ENCODE measurements at regions not wholly inside any gene's neighbourhood (a gene's known extent, or its start where the extent isn't known, plus 50 kb on each side); places are given as distances from the start of the nearest gene placed in this dataset.

- H3K4me1 ChIP-seq (ENCODE audit: low read depth): no peaks in the 10 kb centered on the region
- no peak for TF ChIP-seq CTCF (IDR thresholded peaks at IDR 0.05; ENCODE audit: low read depth, low read length)
- H3K4me3 ChIP-seq: no peak overlapping the region
- no peaks in the 10 kb centered on the region for H3K36me3 ChIP-seq
- no peak for DNase-seq (ENCODE audit: low read depth in 1 of 2, low spot score in 1 of 2)
- H3K27me3 ChIP-seq: no peaks in the 10 kb centered on the region
- no peak overlapping the region for H3K27ac ChIP-seq
- no peaks in the 10 kb centered on the region for H3K9me3 ChIP-seq (ENCODE audit: low read depth)
Measured at GRCh38 chr18:57202881-57203280, 56.0 kb downstream of the BOD1L2 start.

- no peak for TF ChIP-seq CTCF (IDR thresholded peaks at IDR 0.05; ENCODE audit: low read depth, low read length)
- H3K27ac ChIP-seq: no peak overlapping the region
- H3K4me1 ChIP-seq (ENCODE audit: low read depth): no peaks in the 10 kb centered on the region
- H3K4me3 ChIP-seq: no peak overlapping the region
- H3K9me3 ChIP-seq (ENCODE audit: low read depth): no peaks in the 10 kb centered on the region
- no peaks in the 10 kb centered on the region for H3K36me3 ChIP-seq
- no peak for DNase-seq (ENCODE audit: low read depth in 1 of 2, low spot score in 1 of 2)
- no peaks in the 10 kb centered on the region for H3K27me3 ChIP-seq
Measured at GRCh38 chr18:57205641-57206040, 58.8 kb downstream of the BOD1L2 start.

- Histone ChIP-seq H3K4me1 (ENCODE audit: low read depth) (no peaks in the 10 kb centered on the region), H3K27me3 (no peaks in the 10 kb centered on the region), H3K4me3 (no peak overlapping the region), H3K9me3 (ENCODE audit: low read depth) (no peaks in the 10 kb centered on the region), H3K27ac (no peak overlapping the region), H3K36me3 (no peaks in the 10 kb centered on the region)
- no peak for TF ChIP-seq CTCF (IDR thresholded peaks at IDR 0.05; ENCODE audit: low read depth, low read length)
- no peak for DNase-seq (ENCODE audit: low read depth in 1 of 2, low spot score in 1 of 2)
Measured at GRCh38 chr18:57207124-57207916, 60.4 kb downstream of the BOD1L2 start.

- DNase-seq (ENCODE audit: low read depth in 1 of 2, low spot score in 1 of 2): no peak
- H3K4me1 ChIP-seq (ENCODE audit: low read depth): no peaks in the 10 kb centered on the region
- no peaks in the 10 kb centered on the region for H3K27me3 ChIP-seq
- no peak overlapping the region for H3K4me3 ChIP-seq
- no peak for TF ChIP-seq CTCF (IDR thresholded peaks at IDR 0.05; ENCODE audit: low read depth, low read length)
- H3K27ac ChIP-seq: no peak overlapping the region
- no peaks in the 10 kb centered on the region for H3K36me3 ChIP-seq
- H3K9me3 ChIP-seq (ENCODE audit: low read depth): no peaks in the 10 kb centered on the region
Measured at GRCh38 chr18:57208047-57208446, 61.2 kb downstream of the BOD1L2 start.

- H3K9me3 ChIP-seq (ENCODE audit: low read depth): no peaks in the 10 kb centered on the region
- H3K4me3 ChIP-seq: no peak overlapping the region
- no peak for TF ChIP-seq CTCF (IDR thresholded peaks at IDR 0.05; ENCODE audit: low read depth, low read length)
- H3K36me3 ChIP-seq: no peaks in the 10 kb centered on the region
- no peaks in the 10 kb centered on the region for H3K27me3 ChIP-seq
- H3K4me1 ChIP-seq (ENCODE audit: low read depth): no peaks in the 10 kb centered on the region
- no peak for DNase-seq (ENCODE audit: low read depth in 1 of 2, low spot score in 1 of 2)
- H3K27ac ChIP-seq: no peak overlapping the region
Measured at GRCh38 chr18:57209713-57210106, 62.8 kb downstream of the BOD1L2 start.
